Hepatocyte (in vitro differentiated cells): ENCODE measurements at regions not wholly inside any gene's neighbourhood (a gene's known extent, or its start where the extent isn't known, plus 50 kb on each side); places are given as distances from the start of the nearest gene placed in this dataset.

Experiments
- DNase-seq: peaks from one replicate; pipeline ENCODE4 v3.0.0-alpha.2; 2016; ENCODE audit warnings: low spot score
- H2AFZ ChIP-seq: fragments of 200-600 bp; sonication (generic); 2 replicates; pipeline ENCODE4 v1.6.0; 2016; ENCODE audit warnings: antibody characterized with exemption, mild to moderate bottlenecking
- H3K27ac ChIP-seq: fragments of 200-600 bp; sonication (generic); 2 replicates; pipeline ENCODE4 v1.5.1; 2016; ENCODE audit warnings: mild to moderate bottlenecking
- H3K27me3 ChIP-seq: fragments of 200-600 bp; sonication (generic); 2 replicates; pipeline ENCODE4 v1.6.1; 2016
- H3K36me3 ChIP-seq: fragments of 200-600 bp; sonication (generic); replicated peaks from 2 replicates; pipeline ENCODE4 v1.5.1; 2016; ENCODE audit warnings: low read depth; ENCODE audit not compliant: insufficient read depth
- H3K4me1 ChIP-seq: fragments of 200-600 bp; sonication (generic); 2 replicates; pipeline ENCODE4 v1.5.1; 2016; ENCODE audit warnings: mild to moderate bottlenecking, moderate library complexity; ENCODE audit not compliant: insufficient read depth
- H3K4me2 ChIP-seq: fragments of 200-600 bp; sonication (generic); 2 replicates; pipeline ENCODE4 v1.6.0; 2016
- H3K4me3 ChIP-seq: fragments of 200-600 bp; sonication (generic); 2 replicates; pipeline ENCODE4 v1.5.1; 2016; ENCODE audit warnings: mild to moderate bottlenecking
- H3K79me2 ChIP-seq: fragments of 200-600 bp; sonication (generic); 2 replicates; pipeline ENCODE4 v1.6.0; 2017; ENCODE audit warnings: mild to moderate bottlenecking
- H3K9me2 ChIP-seq: fragments of 200-600 bp; sonication (generic); replicated peaks from 2 replicates; pipeline ENCODE4 v1.6.0; 2017; ENCODE audit warnings: mild to moderate bottlenecking; ENCODE audit not compliant: insufficient read depth
- H3K9me3 ChIP-seq: fragments of 200-600 bp; sonication (generic); 2 replicates; pipeline ENCODE4 v1.5.1; 2016; ENCODE audit warnings: low read depth, mild to moderate bottlenecking
- H4K20me1 ChIP-seq: fragments of 200-600 bp; sonication (generic); 2 replicates; pipeline ENCODE4 v1.6.0; 2016; ENCODE audit warnings: mild to moderate bottlenecking; ENCODE audit not compliant: insufficient read depth, poor library complexity, severe bottlenecking
- EZH2 ChIP-seq: fragments of 200-600 bp; sonication (generic); IDR thresholded peaks from 2 replicates; pipeline ENCODE4 v1.6.1; 2016; ENCODE audit warnings: antibody characterized with exemption, mild to moderate bottlenecking, borderline replicate concordance
- EZH2phosphoT487 ChIP-seq: fragments of 200-600 bp; sonication (generic); IDR thresholded peaks from one replicate; pipeline ENCODE4 v1.6.1; 2018; ENCODE audit warnings: antibody characterized with exemption, mild to moderate bottlenecking, low read depth, moderate library complexity; ENCODE audit not compliant: unreplicated experiment, severe bottlenecking
- WGBS: methylation state at CpG from one replicate; pipeline ENCODE4 v1.1.6; 2016; ENCODE audit warnings: low lambda C conversion rate; ENCODE audit errors: missing lambda C conversion rate; 5-methylcytosine and 5-hydroxymethylcytosine counted together
- TF ChIP-seq, protein P1 (sequence below): fragments of 200-600 bp; sonication (generic); IDR thresholded peaks from 2 replicates; pipeline ENCODE4 v1.5.1; 2016; ENCODE audit warnings: antibody characterized with exemption, mild to moderate bottlenecking; ENCODE audit not compliant: poor library complexity

DNA sequence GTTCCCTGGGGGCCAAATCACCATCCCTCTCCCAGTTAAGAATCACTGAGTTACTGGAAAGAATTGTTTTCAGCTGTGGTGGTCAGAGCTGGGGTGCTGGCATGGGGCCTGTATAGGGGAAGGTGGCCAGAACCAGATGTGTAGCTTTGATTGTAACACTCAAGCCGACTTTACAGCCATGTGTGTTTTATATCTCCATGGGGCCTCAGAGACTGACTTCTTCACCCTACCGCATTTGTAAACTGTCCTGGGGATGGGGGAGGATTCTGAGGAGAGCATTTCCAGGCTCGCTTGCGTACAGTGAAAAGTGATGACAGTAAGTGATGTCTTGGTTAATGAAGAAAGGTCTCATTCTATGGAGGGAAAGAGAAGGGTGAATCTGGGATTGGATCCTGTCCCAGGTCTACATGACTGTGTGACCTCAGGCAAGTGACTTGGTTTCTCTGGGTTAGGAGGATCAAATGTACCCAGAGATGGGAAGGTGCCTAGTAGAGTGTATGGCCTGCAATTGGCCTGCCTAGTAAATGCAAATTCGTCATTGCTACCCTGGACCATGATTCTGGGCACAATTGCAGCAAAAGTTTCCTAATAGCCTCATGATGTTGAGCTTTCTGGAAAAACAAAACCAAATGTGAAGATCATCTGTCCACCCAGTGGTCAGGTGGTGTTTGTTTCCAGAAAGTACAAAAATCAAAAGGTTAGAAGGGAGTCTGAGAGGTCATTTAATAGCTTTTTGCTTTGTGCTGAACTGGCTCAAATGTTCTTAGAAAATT, 49.7 kb upstream of the RCC2 start:
- Histone ChIP-seq H3K27me3 (no peaks in the 10 kb centered on the region), H3K79me2 (no peaks in the 10 kb centered on the region), H3K27ac (peak overlapping the region; percentile 22), H3K4me3 (no peak overlapping the region), H3K9me2 (no peaks in the 10 kb centered on the region), H3K4me2 (peak overlapping the region; percentile 46), H3K9me3 (no peaks in the 10 kb centered on the region), H4K20me1 (no peaks in the 10 kb centered on the region), H3K36me3 (no peaks in the 10 kb centered on the region), H2AFZ (no peak overlapping the region), H3K4me1 (peaks cover 6% of the 10 kb centered on the region)
- DNase-seq: peak; percentile 25
- no peak for TF ChIP-seq EZH2phosphoT487
- TF ChIP-seq, protein P1, sequence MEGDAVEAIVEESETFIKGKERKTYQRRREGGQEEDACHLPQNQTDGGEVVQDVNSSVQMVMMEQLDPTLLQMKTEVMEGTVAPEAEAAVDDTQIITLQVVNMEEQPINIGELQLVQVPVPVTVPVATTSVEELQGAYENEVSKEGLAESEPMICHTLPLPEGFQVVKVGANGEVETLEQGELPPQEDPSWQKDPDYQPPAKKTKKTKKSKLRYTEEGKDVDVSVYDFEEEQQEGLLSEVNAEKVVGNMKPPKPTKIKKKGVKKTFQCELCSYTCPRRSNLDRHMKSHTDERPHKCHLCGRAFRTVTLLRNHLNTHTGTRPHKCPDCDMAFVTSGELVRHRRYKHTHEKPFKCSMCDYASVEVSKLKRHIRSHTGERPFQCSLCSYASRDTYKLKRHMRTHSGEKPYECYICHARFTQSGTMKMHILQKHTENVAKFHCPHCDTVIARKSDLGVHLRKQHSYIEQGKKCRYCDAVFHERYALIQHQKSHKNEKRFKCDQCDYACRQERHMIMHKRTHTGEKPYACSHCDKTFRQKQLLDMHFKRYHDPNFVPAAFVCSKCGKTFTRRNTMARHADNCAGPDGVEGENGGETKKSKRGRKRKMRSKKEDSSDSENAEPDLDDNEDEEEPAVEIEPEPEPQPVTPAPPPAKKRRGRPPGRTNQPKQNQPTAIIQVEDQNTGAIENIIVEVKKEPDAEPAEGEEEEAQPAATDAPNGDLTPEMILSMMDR: no peak
- TF ChIP-seq EZH2: no peak
- 55% methylated on average over 5 of the region's 5 CpGs for WGBS
